GM13977 (cell line): ENCODE measurements at regions not wholly inside any gene's neighbourhood (a gene's known extent, or its start where the extent isn't known, plus 50 kb on each side); places are given as distances from the start of the nearest gene placed in this dataset.

Source experiments
- DNase-seq: peaks from one replicate; pipeline ENCODE4 v3.0.0; 2012; ENCODE audit warnings: low spot score
- CTCF ChIP-seq: IDR thresholded peaks from 2 replicates; pipeline ENCODE4 v1.5.1; 2012; ENCODE audit warnings: mild to moderate bottlenecking, control low read depth; ENCODE audit not compliant: insufficient read depth; ENCODE audit errors: extremely low read depth, missing control alignments
- in situ Hi-C: fragments of 300-500 bp; cut with MboI; formaldehyde crosslinking; loops from one replicate; pipeline ENCODE4 v1.12.0; 2022; ENCODE audit warnings: low sequenced_read_pairs, low pct_unique_long_range_greater_than_20kb, mixed read lengths, inconsistent platforms; ENCODE audit not compliant: unreplicated experiment

- no peak for TF ChIP-seq CTCF
- DNase-seq = no peak
- in situ Hi-C loops = no loop called here
Measured at GRCh38 chr18:73668051-73668450, 479.6 kb downstream of the FBXO15 start.

GRCh38 chr18:73666772-73667171 is 480.9 kb downstream of the FBXO15 start:
- no peak for DNase-seq
- no peak for TF ChIP-seq CTCF
- in situ Hi-C loops = no loop called here

GRCh38 chr18:73664896-73665295 is 482.7 kb downstream of the FBXO15 start:
- no peak for TF ChIP-seq CTCF
- DNase-seq = no peak
- in situ Hi-C loops = no loop called here

- in situ Hi-C loops = no loop called here
- DNase-seq = no peak
- TF ChIP-seq CTCF = no peak
Measured at GRCh38 chr18:73663581-73663980, 484.1 kb downstream of the FBXO15 start.

- in situ Hi-C loops = no loop called here
- no peak for DNase-seq
- TF ChIP-seq CTCF = no peak
Measured at GRCh38 chr18:73662421-73662820, 485.2 kb downstream of the FBXO15 start.

GRCh38 chr18:73660931-73661856 is 486.4 kb downstream of the FBXO15 start:
- DNase-seq = no peak
- in situ Hi-C loops = no loop called here
- TF ChIP-seq CTCF = no peak
